Tibial nerve (tissue), 4 donors: ENCODE measurements at regions not wholly inside any gene's neighbourhood (a gene's known extent, or its start where the extent isn't known, plus 50 kb on each side); places are given as distances from the start of the nearest gene placed in this dataset.

Experiments
- DNase-seq, 2 donors: peaks; one replicate each; pipeline ENCODE4 v3.0.0-alpha.2; 2019; ENCODE audit warnings: low spot score in 2 of 2
- H3K27ac ChIP-seq, 4 donors: fragments of 200-600 bp; sonication (generic) in 3 of 4; one replicate each; pipeline ENCODE4 v1.5.1; 2017 to 2019; ENCODE audit warnings: mild to moderate bottlenecking in 1 of 4
- H3K27me3 ChIP-seq, 2 donors: fragments of 200-600 bp; sonication (generic) in 1 of 2; one replicate each; pipeline versions ENCODE4 v1.5.1 to v1.6.0; 2017 to 2019
- H3K36me3 ChIP-seq, 3 donors: fragments of 200-600 bp; sonication (generic); one replicate each; pipeline ENCODE4 v1.5.1; 2018 to 2019
- H3K4me1 ChIP-seq, 4 donors: fragments of 200-600 bp; sonication (generic) in 3 of 4; one replicate each; pipeline ENCODE4 v1.5.1; 2017 to 2019
- H3K4me3 ChIP-seq, 4 donors: fragments of 200-600 bp; sonication (generic) in 3 of 4; one replicate each; pipeline ENCODE4 v1.5.1; 2017 to 2019; ENCODE audit warnings: mild to moderate bottlenecking in 1 of 4, moderate library complexity in 1 of 4
- H3K9me3 ChIP-seq, 4 donors: fragments of 200-600 bp; sonication (generic) in 3 of 4; one replicate each; pipeline ENCODE4 v1.5.1; 2017 to 2019
- EP300 ChIP-seq, 2 donors: sonication (generic); formaldehyde crosslinking; IDR thresholded peaks; one replicate each; pipeline ENCODE4 v1.6.1; 2017; ENCODE audit warnings: antibody characterized with exemption in 2 of 2, mild to moderate bottlenecking in 1 of 2
- POLR2A ChIP-seq, 2 donors: fragments of 450-650 bp; IDR thresholded peaks; one replicate each; pipeline ENCODE4 v1.6.1; 2017; ENCODE audit warnings: antibody characterized with exemption in 2 of 2, mild to moderate bottlenecking in 2 of 2, moderate library complexity in 2 of 2
- WGBS, 2 donors: methylation state at CpG; one replicate each; pipeline ENCODE4 v1.1.5; 2018; 5-methylcytosine and 5-hydroxymethylcytosine counted together
- TF ChIP-seq, protein P1 (sequence below), 5 experiments: fragments of 200-600 bp in 3 of 5; fragments of 450-650 bp in 2 of 5; sonication (generic) in 3 of 5; IDR thresholded peaks; one replicate each; pipeline ENCODE4 v1.5.1; 2016 to 2019; ENCODE audit warnings: antibody characterized with exemption in 5 of 5, mild to moderate bottlenecking in 3 of 5, moderate library complexity in 2 of 5

DNA sequence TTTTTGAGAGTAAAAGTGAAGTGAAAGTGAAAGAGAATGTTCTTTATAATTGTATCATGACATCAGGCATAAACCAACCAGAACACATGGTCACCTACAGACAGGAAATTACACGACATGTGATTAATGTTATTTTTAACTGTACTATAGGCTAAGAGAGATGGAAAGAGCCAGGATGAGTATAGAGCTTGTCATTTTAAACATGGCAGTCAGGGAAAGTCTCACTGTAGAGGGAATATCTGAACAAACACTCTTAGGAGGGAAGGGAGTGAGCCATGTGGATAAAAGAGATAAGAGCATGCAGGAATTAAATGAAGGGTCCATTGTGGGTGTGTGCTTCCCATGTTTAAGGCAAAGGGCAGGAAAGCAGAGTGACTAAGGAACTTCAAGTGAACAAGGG is 599.1 kb upstream of the FAT3 start:
- DNase-seq = no peak
- TF ChIP-seq, protein P1, sequence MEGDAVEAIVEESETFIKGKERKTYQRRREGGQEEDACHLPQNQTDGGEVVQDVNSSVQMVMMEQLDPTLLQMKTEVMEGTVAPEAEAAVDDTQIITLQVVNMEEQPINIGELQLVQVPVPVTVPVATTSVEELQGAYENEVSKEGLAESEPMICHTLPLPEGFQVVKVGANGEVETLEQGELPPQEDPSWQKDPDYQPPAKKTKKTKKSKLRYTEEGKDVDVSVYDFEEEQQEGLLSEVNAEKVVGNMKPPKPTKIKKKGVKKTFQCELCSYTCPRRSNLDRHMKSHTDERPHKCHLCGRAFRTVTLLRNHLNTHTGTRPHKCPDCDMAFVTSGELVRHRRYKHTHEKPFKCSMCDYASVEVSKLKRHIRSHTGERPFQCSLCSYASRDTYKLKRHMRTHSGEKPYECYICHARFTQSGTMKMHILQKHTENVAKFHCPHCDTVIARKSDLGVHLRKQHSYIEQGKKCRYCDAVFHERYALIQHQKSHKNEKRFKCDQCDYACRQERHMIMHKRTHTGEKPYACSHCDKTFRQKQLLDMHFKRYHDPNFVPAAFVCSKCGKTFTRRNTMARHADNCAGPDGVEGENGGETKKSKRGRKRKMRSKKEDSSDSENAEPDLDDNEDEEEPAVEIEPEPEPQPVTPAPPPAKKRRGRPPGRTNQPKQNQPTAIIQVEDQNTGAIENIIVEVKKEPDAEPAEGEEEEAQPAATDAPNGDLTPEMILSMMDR (IDR thresholded peaks at IDR 0.05) = no peak
- TF ChIP-seq POLR2A (IDR thresholded peaks at IDR 0.05) (no peak), EP300 (IDR thresholded peaks at IDR 0.05) (no peak)
- Histone ChIP-seq H3K9me3 (peaks cover 0 to 3% (median 0%) of the 10 kb centered on the region in 4 donors), H3K27me3 (no peaks in the 10 kb centered on the region), H3K27ac (no peak overlapping the region), H3K4me3 (no peak overlapping the region), H3K4me1 (no peaks in the 10 kb centered on the region), H3K36me3 (no peaks in the 10 kb centered on the region)
- 62 to 75% methylated on average over 1 of the region's 1 CpG for WGBS, 2 donors

DNA sequence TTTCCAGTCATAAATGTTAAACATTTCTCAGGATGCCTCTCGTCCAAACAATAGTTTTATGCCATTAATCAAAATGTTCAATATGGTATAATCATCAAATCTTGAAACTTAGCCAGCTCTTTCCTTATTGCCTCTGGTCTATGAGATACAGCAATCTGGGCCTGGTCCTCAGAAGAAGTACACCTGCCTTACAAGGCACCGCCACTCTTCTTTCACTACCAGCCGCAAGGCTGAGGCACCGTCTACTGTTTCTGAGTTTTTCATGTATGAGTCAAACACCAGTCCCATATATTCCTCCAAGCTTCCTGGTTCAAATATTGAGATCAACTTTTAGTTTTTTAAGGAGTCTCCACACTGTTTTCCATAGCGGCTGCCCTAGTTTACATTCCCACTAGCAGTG is 600.6 kb upstream of the FAT3 start:
- TF ChIP-seq EP300 (IDR thresholded peaks at IDR 0.05) (no peak), POLR2A (IDR thresholded peaks at IDR 0.05) (no peak)
- peaks cover 0 to 3% (median 0%) of the 10 kb centered on the region in 4 donors for H3K9me3 ChIP-seq
- no peak for DNase-seq
- no peaks in the 10 kb centered on the region for H3K27me3 ChIP-seq
- no peak overlapping the region for H3K27ac ChIP-seq
- H3K4me1 ChIP-seq = no peaks in the 10 kb centered on the region
- H3K4me3 ChIP-seq = no peak overlapping the region
- 83% methylated on average over 5 of the region's 5 CpGs for WGBS, 2 donors
- H3K36me3 ChIP-seq = no peaks in the 10 kb centered on the region

DNA sequence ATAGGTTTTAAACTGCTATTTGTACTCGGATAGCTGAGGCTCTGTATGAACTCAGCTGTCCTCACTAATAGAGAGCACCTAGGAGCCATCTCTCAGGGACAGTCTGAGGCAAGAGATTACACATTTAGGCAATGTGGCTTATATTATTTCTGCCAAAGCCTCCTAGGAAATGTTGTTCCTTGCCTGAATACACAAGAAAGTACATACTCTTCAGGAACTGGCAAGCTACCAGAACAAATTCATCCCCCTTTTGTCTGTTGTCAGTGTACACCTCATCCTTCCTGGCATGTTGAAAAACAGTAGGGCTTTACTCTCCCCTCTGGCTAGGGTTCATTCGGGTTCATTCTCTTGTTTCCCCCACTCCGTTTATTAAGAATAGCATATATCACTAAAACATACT is 615.9 kb upstream of the FAT3 start:
- Histone ChIP-seq H3K27ac (no peak overlapping the region), H3K4me1 (no peaks in the 10 kb centered on the region), H3K9me3 (no peaks in the 10 kb centered on the region), H3K36me3 (no peaks in the 10 kb centered on the region), H3K4me3 (no peak overlapping the region), H3K27me3 (no peaks in the 10 kb centered on the region)
- WGBS, 2 donors = 57 to 66% methylated on average over 3 of the region's 3 CpGs
- DNase-seq = no peak
- TF ChIP-seq EP300 (IDR thresholded peaks at IDR 0.05) (no peak), POLR2A (IDR thresholded peaks at IDR 0.05) (no peak)
- TF ChIP-seq, protein P1 (IDR thresholded peaks at IDR 0.05) = no peak

GRCh38 chr11:91596111-91596510 is 628.5 kb upstream of the FAT3 start:
- H3K27me3 ChIP-seq = no peaks in the 10 kb centered on the region
- DNase-seq = no peak
- no peak overlapping the region for H3K4me3 ChIP-seq
- TF ChIP-seq POLR2A (IDR thresholded peaks at IDR 0.05) (no peak), EP300 (IDR thresholded peaks at IDR 0.05) (no peak)
- TF ChIP-seq, protein P1 (IDR thresholded peaks at IDR 0.05) = no peak
- H3K9me3 ChIP-seq = peaks cover 0 to 13% (median 4%) of the 10 kb centered on the region in 4 donors
- WGBS, 2 donors = 88 to 92% methylated on average over 1 of the region's 1 CpG
- H3K27ac ChIP-seq = no peak overlapping the region
- no peaks in the 10 kb centered on the region for H3K36me3 ChIP-seq
- H3K4me1 ChIP-seq = no peaks in the 10 kb centered on the region

DNA sequence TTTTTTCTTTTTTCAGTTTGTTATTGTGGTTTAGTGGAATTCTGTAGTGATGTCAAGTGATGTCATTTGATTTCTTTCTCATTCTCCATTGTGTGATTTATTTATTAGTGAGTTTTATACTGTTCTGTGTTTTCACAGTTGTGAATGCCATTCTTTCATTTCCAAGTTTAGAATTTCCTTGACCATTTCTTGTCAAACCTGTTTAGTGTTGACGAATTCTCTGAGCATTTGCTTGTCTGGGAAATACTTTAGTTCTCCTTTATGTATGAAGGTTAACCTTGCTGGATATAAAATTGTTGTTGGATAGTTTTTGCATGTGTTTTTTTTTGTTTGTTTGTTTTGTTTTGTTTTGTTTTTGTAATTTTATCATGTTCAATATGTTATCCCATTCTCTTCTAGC is 633.6 kb upstream of the FAT3 start:
- Histone ChIP-seq H3K4me1 (no peaks in the 10 kb centered on the region), H3K36me3 (no peaks in the 10 kb centered on the region), H3K4me3 (no peak overlapping the region), H3K9me3 (peaks cover 0 to 15% (median 4%) of the 10 kb centered on the region in 4 donors), H3K27ac (no peak overlapping the region), H3K27me3 (no peaks in the 10 kb centered on the region)
- DNase-seq = no peak
- TF ChIP-seq, protein P1 (IDR thresholded peaks at IDR 0.05) = no peak
- TF ChIP-seq EP300 (IDR thresholded peaks at IDR 0.05) = no peak
- TF ChIP-seq POLR2A (IDR thresholded peaks at IDR 0.05) = no peak
- 88 to 96% methylated on average over 1 of the region's 1 CpG for WGBS, 2 donors

GRCh38 chr11:91587131-91587530 is 637.5 kb upstream of the FAT3 start:
- H3K27ac ChIP-seq = no peak overlapping the region
- no peak overlapping the region for H3K4me3 ChIP-seq
- peaks cover 0 to 14% (median 2%) of the 10 kb centered on the region in 4 donors for H3K9me3 ChIP-seq
- DNase-seq = no peak
- H3K36me3 ChIP-seq = no peaks in the 10 kb centered on the region
- H3K4me1 ChIP-seq = no peaks in the 10 kb centered on the region
- TF ChIP-seq POLR2A (IDR thresholded peaks at IDR 0.05) = no peak
- TF ChIP-seq, protein P1 (IDR thresholded peaks at IDR 0.05) = no peak
- no peak for TF ChIP-seq EP300 (IDR thresholded peaks at IDR 0.05)
- H3K27me3 ChIP-seq = no peaks in the 10 kb centered on the region
- 65 to 70% methylated on average over 3 of the region's 3 CpGs for WGBS, 2 donors
